Hematopoietic multipotent progenitor cell (in vitro differentiated cells): ENCODE measurements at regions not wholly inside any gene's neighbourhood (a gene's known extent, or its start where the extent isn't known, plus 50 kb on each side); places are given as distances from the start of the nearest gene placed in this dataset.
"Not testable (repeated sequence)": the region's sequence is repeated elsewhere in the genome, so short reads cannot be mapped to it uniquely, and the experiment has no call there.

Experiments used
- DNase-seq, 3 donors: peaks; one replicate each; pipeline ENCODE4 v3.0.0-alpha.2; 2011 to 2015; ENCODE audit warnings: low read depth in 2 of 3, low spot score in 2 of 3

DNA sequence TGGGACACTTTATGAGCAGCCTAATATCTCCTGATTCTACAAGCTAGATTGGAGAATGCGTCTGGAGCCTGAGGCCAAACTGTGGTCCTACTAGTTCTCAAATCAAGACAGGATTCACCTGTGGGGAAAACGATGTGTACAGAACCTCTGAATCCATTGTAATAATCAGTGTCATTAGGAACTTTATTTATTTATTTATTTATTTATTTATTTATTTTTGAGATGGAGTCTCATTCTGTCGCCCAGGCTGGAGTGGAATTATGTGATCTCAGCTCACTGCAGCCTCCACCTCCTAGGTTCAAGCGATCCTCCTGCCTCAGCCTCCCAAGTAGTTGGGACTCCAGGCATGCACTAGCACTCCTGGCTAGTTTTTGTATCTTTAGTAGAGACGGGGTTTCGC lies 52.6 kb upstream of the KIF26B start:
- not testable (repeated sequence) for DNase-seq

DNA sequence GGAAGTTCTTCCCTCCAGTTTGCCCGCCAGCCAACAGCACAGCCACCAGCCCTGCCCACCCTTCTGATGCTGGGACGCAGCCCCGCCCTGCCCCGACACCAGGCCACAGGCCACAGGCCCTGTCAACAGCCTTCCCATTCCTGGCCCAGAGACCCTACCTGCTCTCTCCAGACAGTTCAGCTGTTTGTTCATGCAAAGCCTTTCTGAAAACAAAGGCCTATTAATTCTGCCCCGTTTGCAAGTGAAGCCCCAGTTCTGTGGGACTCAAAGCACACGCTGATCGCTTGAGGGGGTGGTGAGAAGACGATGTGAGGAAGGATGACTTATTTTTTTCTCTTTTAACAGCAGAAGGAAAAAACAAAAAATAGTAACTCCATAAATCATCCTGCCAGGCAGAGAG lies 55.4 kb upstream of the KIF26B start:
- DNase-seq = no peak

- DNase-seq = no peak
Measured at GRCh38 chr1:245098924-245099323, 55.9 kb upstream of the KIF26B start.

GRCh38 chr1:245096311-245097066 lies 58.3 kb upstream of the KIF26B start:
- no peak for DNase-seq

DNA sequence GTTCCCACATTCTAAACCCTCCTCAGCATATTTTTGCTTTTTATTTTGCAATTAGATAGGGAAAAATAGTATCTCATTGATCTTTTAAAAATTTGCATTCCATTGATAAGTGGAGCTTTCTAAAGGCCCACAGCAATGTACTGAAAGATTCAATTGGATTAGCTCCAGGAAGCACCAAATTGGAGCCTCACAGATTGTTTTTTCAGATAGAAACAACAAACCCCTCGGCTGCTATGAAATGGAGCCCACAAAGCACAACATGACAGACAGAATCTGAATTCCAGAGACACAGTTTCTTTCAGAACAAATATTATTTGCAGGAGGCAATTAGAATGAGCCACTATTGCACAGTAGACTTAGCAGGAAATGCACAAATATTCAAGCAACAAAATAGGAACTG lies 58.9 kb upstream of the KIF26B start:
- no peak for DNase-seq

DNA sequence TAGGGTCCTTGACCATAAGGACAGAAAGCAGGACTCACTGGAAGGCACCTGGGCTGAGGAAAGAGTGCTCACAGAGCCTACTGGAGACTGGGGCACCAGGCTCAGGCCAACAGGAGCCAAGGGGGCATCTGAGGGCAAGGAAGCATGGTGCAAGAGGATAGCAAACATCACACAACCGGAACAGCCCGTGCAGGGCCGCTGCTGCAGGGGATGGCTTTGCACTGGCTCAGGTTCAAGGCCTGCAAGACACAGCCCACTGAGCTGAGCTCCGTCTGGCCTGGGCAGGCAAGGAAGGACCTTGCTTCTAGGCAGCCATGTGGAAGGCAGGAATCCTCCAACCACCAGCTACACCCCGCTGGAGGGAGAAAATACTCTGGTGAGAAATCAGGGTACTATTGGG lies 59.8 kb upstream of the KIF26B start:
- DNase-seq = no peak

DNA sequence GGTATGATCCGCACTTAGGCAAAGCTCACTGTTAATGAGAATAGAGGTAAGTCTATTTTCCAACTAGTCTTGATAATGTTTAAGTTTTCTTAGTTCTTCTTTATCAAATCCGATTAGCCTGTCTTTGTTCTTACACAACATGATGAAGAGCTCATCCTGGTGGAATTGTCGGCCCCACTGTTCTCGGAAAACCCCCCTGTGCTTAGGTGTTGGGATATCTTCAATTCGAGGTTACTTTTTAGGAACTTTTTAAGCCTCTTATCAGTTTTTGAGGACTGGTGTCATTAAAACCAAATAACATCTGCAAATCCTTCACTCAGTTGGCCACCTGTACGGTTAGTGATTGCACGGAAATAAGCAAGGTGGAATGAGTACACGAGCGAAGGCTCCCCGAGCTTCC lies 60.7 kb upstream of the KIF26B start:
- no peak for DNase-seq

DNA sequence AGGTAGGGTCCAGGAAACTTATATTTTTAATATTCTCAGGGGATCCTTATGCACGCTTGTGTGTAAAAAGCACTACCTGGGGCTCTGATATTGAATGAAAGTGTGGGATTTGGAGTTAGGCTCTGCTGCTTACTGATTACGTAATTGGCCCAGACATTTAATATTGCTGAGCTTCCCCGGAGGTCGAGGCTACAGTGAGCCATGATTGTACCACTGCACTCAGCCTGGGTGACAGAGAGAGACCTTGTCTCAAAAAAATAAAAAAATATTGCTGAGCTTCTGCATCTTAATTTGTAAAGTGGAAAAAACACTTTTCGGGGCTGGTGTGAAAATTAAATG lies 62.2 kb upstream of the KIF26B start:
- DNase-seq = no peak

DNA sequence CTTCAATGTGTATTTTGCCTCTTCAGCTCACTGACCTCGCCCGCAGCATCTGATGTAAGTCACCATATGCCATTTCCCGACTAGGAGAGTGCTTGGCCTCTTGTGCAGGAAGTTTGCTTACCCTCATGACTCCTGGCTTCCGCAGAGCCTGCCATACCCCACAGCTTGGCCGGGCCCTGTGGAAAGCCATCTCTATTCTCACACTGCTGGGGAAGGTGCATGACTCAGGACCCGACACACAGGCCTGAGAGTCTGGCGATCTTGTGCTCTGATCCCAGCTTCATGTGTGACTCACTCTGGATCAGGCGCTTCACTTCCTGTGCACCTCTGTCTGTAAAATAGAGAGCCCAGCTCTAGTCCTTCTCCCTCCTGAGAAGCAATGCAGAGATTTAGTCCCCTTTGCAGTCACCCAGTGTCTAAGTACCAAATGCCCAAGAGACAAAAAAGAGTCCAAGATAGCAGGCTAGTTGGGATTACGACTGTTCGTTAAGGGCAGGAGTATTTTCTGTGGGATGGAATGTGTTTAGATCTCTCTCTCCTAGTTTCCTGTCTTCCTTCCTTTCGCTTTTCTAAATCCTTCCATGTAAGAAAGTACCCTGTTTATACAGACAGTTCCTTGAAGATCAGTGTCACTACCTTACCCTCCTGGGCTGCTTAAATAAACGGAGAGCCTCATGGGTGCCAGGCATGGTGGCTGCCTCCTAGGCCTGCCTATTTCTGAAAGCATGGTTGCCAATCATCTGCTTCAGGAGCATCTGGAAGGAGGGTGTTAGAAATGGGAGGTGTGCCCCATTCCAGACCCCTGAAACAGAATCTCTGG lies 62.8 kb upstream of the KIF26B start:
- DNase-seq = no peak

GRCh38 chr1:245091171-245091621 lies 63.6 kb upstream of the KIF26B start:
- no peak for DNase-seq

DNA sequence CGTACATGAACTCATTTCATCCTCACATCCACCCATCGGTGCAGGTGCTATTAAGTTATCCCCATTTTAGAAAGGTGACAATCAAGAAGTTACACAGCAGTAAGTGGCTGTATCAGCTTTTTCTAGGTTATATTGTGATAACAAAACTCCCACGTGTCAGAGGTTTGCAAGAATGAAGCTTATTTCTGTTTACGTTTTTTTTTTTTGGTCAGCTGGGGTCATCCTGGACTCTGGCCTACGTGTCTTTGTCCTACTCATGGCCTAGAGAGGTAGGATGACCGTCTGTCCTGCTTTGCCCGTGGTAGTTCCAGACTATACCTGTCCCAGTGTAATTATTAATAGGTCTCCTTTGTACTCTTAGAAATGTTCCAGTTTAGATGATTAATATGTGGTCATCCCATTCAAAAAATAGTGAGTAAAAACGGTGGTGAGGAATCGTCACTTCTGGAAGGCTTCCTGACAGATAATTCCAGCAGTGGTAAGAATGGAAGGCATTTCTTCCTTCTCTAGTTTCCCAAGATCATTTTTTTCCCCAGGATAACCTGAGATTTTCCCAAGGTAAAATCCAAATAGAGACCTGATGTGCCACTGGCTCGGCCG lies 64.2 kb upstream of the KIF26B start:
- DNase-seq = no peak

- no peak for DNase-seq
Measured at GRCh38 chr1:245087723-245088122, 67.1 kb upstream of the KIF26B start.

DNA sequence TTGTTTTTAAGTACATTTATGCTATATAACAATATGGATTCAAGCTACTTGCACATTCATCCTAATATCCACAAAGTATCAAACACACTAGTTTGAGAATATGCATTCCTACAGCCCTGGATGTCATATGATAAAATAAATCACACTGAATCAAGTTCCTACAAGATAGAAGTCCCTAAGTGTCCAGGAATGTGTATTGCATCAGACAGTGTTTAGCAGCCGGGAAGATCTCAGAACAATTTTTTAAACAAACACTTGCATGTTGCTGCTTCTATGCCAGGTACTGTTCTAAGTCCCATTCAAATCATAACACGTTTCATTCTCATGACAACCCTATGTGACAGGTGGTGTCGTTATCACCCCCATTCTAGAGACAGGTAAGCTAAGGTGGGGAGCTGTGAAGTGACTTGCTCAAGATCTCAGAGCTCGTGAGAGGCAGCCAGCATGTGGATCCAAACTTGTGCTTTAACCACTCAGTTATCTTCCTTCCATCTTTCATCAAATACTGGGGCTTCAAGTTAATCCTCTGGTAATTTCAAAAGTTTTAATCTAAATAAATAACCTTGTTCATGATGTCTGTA lies 68.3 kb upstream of the KIF26B start:
- no peak for DNase-seq

DNA sequence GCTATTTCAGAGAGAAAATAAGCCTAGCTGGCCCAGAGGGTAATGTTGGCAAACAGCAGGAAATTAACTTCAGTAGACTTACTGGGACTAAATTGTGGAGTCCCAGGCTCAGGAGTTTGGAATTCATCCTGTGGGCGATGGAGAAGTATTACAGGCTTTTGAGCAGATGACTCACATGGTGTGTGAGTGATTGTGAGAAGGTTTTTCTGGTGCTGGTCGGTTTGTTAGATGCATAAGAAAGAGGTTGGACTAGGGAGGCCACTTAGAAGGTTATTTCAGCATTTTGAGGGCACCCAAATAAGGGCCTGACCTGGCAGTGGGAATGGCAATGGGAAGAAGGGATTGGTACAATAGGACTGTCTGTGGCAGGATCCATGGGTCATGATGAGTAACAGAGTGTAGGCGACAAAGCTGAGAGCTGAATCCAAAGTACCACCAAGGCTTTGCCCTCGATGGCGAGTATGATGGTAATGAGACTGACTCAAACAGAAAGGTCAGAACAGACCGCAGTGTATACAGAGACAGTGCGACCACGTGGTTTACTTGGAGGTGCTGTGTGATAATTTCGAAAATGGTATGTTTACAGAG lies 69.2 kb upstream of the KIF26B start:
- no peak for DNase-seq

GRCh38 chr1:245084551-245084950 lies 70.2 kb upstream of the KIF26B start:
- DNase-seq = no peak

GRCh38 chr1:245079021-245079609 lies 75.7 kb upstream of the KIF26B start:
- DNase-seq = peak in 1 of 3 donors; percentile 65

- DNase-seq = no peak
Measured at GRCh38 chr1:245074898-245075297, 79.9 kb upstream of the KIF26B start.

GRCh38 chr1:245074232-245074747 lies 80.5 kb upstream of the KIF26B start:
- DNase-seq = no peak

DNA sequence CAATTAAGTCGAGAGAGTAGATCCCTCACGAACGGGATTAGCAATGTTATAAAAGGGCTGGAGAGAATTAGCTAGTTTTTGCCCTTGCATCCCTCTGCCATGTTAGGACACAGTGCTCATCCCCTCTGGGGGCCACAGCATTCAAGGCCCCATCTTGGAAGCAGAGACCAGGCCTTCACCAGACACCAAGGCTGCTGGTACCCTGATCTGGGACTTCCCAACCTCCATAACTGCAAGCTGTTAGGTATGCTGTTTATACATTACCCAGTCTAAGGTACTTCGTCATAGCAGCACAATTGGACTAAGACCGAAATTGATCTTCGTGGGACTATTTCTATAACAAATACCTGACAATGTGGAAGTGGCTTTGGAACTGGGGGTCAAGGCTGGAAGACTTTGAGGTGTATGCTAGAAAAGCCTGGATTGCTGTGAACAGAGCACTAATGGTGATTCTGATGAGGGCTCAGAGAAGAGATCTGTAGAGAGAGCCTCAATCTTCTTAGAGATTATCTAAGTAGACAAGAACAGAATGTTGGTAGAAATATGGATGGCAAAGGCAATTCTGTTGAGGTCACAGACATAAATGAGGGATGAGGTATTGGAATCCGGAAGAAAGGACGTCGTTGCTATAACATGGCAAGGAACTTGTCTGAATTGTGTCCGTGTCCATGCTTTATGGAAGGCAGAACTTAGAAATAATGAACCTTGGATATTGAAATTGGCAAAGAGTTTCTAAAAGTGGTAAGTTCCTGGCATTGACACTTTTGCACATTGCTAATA lies 83.8 kb upstream of the KIF26B start:
- DNase-seq = no peak

DNA sequence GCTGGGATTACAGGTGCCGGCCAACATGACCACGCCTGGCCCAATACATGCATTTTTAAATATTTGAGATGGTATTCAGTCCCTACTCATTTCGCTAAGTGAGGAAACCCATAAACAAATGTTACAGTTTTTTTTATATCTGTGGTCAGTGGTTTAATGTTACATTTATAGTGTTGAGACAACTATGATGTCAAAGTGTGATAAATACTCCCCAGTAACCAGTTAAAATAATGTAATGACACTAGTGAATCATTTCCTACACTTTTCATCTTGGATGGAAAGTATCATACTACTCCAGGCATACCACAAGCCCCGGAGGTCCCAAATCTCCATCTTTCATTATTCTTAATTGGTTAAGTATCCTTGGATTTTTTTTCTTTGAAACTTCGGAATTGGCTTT lies 87.5 kb upstream of the KIF26B start:
- no peak for DNase-seq
